ENCODE measurements at regions not wholly inside any gene's neighbourhood (a gene's known extent, or its start where the extent isn't known, plus 50 kb on each side); places are given as distances from the start of the nearest gene placed in this dataset.

GRCh38 chr4:65976287-65976686 lies 306.0 kb upstream of the EPHA5 start:
- H3K4me3 ChIP-seq: no peak overlapping the region
- H3K36me3 ChIP-seq: no peaks in the 10 kb centered on the region
- H3K9me3 ChIP-seq: peaks cover 0 to 17% (median 6%) of the 10 kb centered on the region in 4 donors
- intact Hi-C loops (cut with DNase I): no loop called here
- DNase-seq (ENCODE audit: extremely low spot score): no peak
- H3K4me1 ChIP-seq: no peaks in the 10 kb centered on the region
- TF ChIP-seq POLR2A (IDR thresholded peaks at IDR 0.05; ENCODE audit: low read depth) (no peak), EP300 (IDR thresholded peaks at IDR 0.05) (no peak), POLR2AphosphoS5 (IDR thresholded peaks at IDR 0.05) (no peak)
- TF ChIP-seq, protein P1, sequence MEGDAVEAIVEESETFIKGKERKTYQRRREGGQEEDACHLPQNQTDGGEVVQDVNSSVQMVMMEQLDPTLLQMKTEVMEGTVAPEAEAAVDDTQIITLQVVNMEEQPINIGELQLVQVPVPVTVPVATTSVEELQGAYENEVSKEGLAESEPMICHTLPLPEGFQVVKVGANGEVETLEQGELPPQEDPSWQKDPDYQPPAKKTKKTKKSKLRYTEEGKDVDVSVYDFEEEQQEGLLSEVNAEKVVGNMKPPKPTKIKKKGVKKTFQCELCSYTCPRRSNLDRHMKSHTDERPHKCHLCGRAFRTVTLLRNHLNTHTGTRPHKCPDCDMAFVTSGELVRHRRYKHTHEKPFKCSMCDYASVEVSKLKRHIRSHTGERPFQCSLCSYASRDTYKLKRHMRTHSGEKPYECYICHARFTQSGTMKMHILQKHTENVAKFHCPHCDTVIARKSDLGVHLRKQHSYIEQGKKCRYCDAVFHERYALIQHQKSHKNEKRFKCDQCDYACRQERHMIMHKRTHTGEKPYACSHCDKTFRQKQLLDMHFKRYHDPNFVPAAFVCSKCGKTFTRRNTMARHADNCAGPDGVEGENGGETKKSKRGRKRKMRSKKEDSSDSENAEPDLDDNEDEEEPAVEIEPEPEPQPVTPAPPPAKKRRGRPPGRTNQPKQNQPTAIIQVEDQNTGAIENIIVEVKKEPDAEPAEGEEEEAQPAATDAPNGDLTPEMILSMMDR (IDR thresholded peaks at IDR 0.05): no peak
- H3K27ac ChIP-seq (replicated peaks in 1 of 4): no peak overlapping the region
- H3K27me3 ChIP-seq: no peaks in the 10 kb centered on the region
- WGBS: 83% methylated on average over 2 of the region's 2 CpGs

DNA sequence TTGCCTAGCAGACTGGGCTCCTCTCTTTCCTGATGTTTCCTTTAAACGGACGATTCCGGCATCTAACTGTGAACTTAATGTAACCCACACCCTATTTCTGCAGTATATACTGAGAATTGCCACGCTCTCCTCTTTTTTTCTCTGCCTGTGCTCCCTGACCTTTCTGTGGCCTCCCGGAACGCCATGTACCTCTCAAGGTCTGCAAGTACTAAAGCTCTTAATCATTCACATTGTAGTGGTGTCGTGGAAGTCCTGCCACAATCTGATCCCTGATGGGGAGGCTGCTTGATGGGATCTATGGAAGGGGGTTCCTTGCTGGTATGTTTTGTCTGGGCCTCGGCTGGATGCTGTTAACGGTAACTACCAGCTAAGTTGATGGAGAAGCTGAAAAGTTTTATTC lies 302.9 kb upstream of the EPHA5 start:
- no peak for DNase-seq (ENCODE audit: extremely low spot score)
- Histone ChIP-seq H3K36me3 (no peaks in the 10 kb centered on the region), H3K4me3 (no peak overlapping the region), H3K27ac (replicated peaks in 1 of 4) (no peak overlapping the region), H3K4me1 (no peaks in the 10 kb centered on the region), H3K27me3 (no peaks in the 10 kb centered on the region), H3K9me3 (peaks cover 0 to 17% (median 6%) of the 10 kb centered on the region in 4 donors)
- intact Hi-C loops (cut with DNase I): no loop called here
- TF ChIP-seq POLR2A (IDR thresholded peaks at IDR 0.05; ENCODE audit: low read depth) (no peak), POLR2AphosphoS5 (IDR thresholded peaks at IDR 0.05) (no peak), EP300 (IDR thresholded peaks at IDR 0.05) (no peak)
- TF ChIP-seq, protein P1 (IDR thresholded peaks at IDR 0.05): no peak
- 60% methylated on average over 8 of the region's 9 CpGs for WGBS

GRCh38 chr4:65971686-65972085 lies 301.4 kb upstream of the EPHA5 start:
- no peak for TF ChIP-seq POLR2A (IDR thresholded peaks at IDR 0.05; ENCODE audit: low read depth)
- no peak for TF ChIP-seq POLR2AphosphoS5 (IDR thresholded peaks at IDR 0.05)
- TF ChIP-seq, protein P1 (IDR thresholded peaks at IDR 0.05): no peak
- no peak for TF ChIP-seq EP300 (IDR thresholded peaks at IDR 0.05)
- no peak overlapping the region for H3K27ac ChIP-seq (replicated peaks in 1 of 4)
- WGBS: 58% methylated on average over 2 of the region's 2 CpGs
- H3K27me3 ChIP-seq: no peaks in the 10 kb centered on the region
- no peak for DNase-seq (ENCODE audit: extremely low spot score)
- no peaks in the 10 kb centered on the region for H3K36me3 ChIP-seq
- H3K9me3 ChIP-seq: peaks cover 0 to 9% (median 3%) of the 10 kb centered on the region in 4 donors
- no peak overlapping the region for H3K4me3 ChIP-seq
- no peaks in the 10 kb centered on the region for H3K4me1 ChIP-seq
- intact Hi-C loops (cut with DNase I): no loop called here

GRCh38 chr4:65968831-65969558 lies 298.7 kb upstream of the EPHA5 start:
- intact Hi-C loops (cut with DNase I): no loop called here

More at GRCh38 chr4:65968831-65969558, 298.7 kb upstream of the EPHA5 start:
- no peak overlapping the region for H3K27ac ChIP-seq (replicated peaks in 1 of 4)
- H3K27me3 ChIP-seq: no peaks in the 10 kb centered on the region
- H3K4me3 ChIP-seq: no peak overlapping the region
- H3K4me1 ChIP-seq: no peaks in the 10 kb centered on the region
- DNase-seq (ENCODE audit: extremely low spot score): no peak
- no peaks in the 10 kb centered on the region for H3K36me3 ChIP-seq
- TF ChIP-seq EP300 (IDR thresholded peaks at IDR 0.05) (no peak), POLR2A (IDR thresholded peaks at IDR 0.05; ENCODE audit: low read depth) (no peak), POLR2AphosphoS5 (IDR thresholded peaks at IDR 0.05) (no peak)
- TF ChIP-seq, protein P1 (IDR thresholded peaks at IDR 0.05): no peak
- H3K9me3 ChIP-seq: no peaks in the 10 kb centered on the region
- WGBS: 58% methylated on average over 7 of the region's 7 CpGs

Data from esophagus muscularis mucosa (tissue), 4 donors.